Astrocyte (in vitro differentiated cells and primary cell): ENCODE measurements at regions not wholly inside any gene's neighbourhood (a gene's known extent, or its start where the extent isn't known, plus 50 kb on each side); places are given as distances from the start of the nearest gene placed in this dataset.

Source experiments
- CTCF ChIP-seq: IDR thresholded peaks from 2 replicates; pipeline ENCODE4 v1.5.1; 2011; ENCODE audit warnings: low read depth, mild to moderate bottlenecking, inconsistent platforms, low read length, moderate library complexity; ENCODE audit not compliant: insufficient read depth
- EZH2 ChIP-seq: IDR thresholded peaks from 2 replicates; pipeline ENCODE4 v1.6.1; 2012; ENCODE audit warnings: mild to moderate bottlenecking, low read length, inconsistent platforms; ENCODE audit not compliant: insufficient read depth

- TF ChIP-seq CTCF (no peak), EZH2 (no peak)
Measured at GRCh38 chr3:153029350-153029749, 132.7 kb upstream of the RAP2B start.
